22Rv1 (cell line): ENCODE measurements at regions not wholly inside any gene's neighbourhood (a gene's known extent, or its start where the extent isn't known, plus 50 kb on each side); places are given as distances from the start of the nearest gene placed in this dataset.
A peak's percentile ranks its signal among the peaks of the same experiment; 100 is the strongest.

Experiments
- H3K27ac ChIP-seq: fragments of 450-650 bp; 2 replicates; pipeline ENCODE4 v1.5.1; 2017
- ZFX ChIP-seq: fragments of 450-650 bp; IDR thresholded peaks from 2 replicates; pipeline ENCODE4 v1.6.1; 2017; ENCODE audit warnings: antibody characterized with exemption, borderline replicate concordance
- TF ChIP-seq, protein P1 (sequence below): fragments of 450-650 bp; IDR thresholded peaks from 2 replicates; pipeline ENCODE4 v1.5.1; 2017; ENCODE audit warnings: mild to moderate bottlenecking

DNA sequence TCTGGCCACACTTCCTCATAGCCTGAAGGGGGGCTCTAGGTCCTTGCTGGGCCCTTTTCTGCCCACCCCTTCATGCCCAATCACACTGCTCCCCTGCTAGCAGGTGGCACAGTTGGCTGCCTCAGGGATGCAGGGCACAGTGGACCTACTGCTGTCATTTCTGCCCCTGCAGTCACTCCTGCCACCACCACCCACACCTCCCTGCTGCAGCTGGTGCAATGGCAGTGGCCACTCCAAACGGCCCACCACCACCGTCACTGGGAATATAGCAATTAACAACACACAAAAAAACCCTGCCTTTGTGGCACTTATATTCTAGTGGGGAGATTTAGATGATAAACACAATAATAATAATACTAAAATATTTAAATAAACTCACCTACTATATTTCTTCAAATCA is 162.4 kb upstream of the DUSP10 start:
- no peak overlapping the region for H3K27ac ChIP-seq
- TF ChIP-seq, protein P1, sequence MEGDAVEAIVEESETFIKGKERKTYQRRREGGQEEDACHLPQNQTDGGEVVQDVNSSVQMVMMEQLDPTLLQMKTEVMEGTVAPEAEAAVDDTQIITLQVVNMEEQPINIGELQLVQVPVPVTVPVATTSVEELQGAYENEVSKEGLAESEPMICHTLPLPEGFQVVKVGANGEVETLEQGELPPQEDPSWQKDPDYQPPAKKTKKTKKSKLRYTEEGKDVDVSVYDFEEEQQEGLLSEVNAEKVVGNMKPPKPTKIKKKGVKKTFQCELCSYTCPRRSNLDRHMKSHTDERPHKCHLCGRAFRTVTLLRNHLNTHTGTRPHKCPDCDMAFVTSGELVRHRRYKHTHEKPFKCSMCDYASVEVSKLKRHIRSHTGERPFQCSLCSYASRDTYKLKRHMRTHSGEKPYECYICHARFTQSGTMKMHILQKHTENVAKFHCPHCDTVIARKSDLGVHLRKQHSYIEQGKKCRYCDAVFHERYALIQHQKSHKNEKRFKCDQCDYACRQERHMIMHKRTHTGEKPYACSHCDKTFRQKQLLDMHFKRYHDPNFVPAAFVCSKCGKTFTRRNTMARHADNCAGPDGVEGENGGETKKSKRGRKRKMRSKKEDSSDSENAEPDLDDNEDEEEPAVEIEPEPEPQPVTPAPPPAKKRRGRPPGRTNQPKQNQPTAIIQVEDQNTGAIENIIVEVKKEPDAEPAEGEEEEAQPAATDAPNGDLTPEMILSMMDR: no peak
- no peak for TF ChIP-seq ZFX

DNA sequence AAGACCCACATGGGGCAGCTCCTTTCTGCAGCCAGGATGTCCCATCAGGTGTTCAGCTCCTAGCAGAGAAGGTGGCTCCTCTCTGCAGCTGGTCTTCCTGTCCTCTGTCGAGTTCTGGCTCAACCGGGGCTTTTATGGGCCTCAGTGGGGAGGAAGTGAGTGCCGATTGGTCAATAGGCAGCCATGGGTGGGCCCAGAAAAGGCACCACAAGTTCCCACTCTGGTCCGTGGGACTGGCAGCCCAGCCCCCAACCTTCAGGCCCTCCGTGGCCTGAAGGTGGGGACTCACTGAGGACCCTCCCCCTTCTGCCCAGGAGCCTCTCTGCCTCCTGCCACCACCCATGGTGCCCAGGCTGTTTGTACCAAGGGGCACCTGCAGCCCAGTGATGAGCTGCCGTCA is 161.7 kb upstream of the DUSP10 start:
- no peak overlapping the region for H3K27ac ChIP-seq
- no peak for TF ChIP-seq ZFX
- TF ChIP-seq, protein P1: no peak

DNA sequence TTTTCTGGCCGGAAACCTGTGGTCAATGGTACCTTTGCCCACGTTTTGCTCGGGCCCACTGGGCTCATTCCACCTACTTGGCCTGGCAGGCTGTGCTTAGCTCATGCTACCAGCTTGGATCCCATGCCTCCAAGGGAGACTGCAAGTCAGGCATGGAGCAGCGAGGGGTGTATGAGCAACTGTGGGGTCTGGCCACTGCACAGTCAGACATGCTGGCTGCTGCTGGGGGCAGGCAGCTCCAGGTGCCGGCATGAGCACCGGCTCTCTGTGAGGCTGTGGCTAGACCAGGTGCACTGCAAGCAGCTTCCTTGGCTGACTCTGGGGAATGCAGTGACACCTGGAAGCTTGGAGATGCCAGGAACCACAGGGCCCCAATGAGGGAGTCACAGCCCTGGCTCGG is 161.1 kb upstream of the DUSP10 start:
- TF ChIP-seq, protein P1: no peak
- TF ChIP-seq ZFX: no peak
- H3K27ac ChIP-seq: no peak overlapping the region

DNA sequence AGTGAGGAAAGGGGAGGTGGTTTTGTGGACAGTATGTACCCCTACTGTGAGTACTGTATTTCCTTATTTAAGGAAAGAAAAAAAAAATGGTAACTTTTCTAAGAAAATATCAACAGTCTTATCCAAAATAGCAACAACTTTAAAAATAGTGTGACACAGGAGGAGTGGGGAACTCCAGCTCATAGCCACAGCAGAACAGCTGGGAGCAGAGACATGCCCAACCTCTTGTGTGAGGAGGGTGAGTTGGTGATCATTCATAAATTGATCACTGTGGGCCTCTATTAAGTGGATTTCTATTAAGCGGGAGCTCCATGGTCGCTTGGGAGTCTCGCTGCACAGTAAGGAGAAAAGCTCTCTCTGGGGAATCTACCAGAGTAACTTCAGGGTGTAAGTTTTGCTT is 158.8 kb upstream of the DUSP10 start:
- no peak overlapping the region for H3K27ac ChIP-seq
- TF ChIP-seq ZFX: no peak
- TF ChIP-seq, protein P1: no peak

DNA sequence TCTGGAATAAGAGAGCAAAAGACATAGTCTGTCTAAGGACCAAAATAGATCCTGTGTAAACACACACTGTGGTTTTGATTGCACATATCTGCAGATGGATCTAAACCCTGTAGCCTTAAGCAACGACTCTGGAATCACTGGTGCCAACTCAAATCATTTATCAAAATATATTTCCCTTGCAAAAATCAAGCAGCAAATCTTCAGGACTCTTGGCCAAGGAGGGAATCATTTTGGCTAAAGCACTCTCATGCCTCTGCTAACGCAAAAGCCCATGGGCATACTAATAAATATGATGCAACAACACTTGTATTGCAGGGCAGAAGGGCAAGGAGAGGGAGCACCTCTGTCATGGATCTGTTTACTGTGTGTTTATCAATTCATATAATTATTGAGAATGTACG is 155.4 kb upstream of the DUSP10 start:
- H3K27ac ChIP-seq: peak overlapping the region; percentile 67
- TF ChIP-seq, protein P1: no peak
- no peak for TF ChIP-seq ZFX

DNA sequence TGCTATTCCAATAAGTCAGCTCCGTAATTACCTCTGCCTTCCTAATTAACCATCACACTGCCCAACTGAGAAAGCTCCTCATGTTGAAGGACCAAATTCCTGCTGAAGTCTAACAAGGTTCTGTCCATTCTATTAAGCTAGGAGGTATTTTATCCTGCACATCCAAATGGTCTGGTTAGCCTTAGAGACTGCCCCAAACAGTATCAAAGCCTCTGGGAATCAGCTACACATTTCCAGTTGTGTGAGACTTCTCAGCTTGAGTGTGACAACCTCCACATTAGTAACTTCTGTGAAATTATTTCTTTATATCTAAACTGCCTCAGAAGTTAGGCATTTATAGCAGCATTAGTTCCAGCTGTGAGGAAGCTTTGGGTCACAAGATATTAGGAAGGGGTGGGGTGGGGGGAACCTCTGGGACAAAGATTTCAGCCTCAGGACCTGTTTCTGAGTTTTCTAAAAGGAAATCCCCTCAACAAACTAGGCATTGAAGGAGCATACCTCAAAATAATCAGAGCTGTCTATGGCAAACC is 150.5 kb upstream of the DUSP10 start:
- TF ChIP-seq, protein P1: peak; percentile 1; the same call in 1 of the 2 replicates
- no peak for TF ChIP-seq ZFX
- H3K27ac ChIP-seq: no peak overlapping the region

DNA sequence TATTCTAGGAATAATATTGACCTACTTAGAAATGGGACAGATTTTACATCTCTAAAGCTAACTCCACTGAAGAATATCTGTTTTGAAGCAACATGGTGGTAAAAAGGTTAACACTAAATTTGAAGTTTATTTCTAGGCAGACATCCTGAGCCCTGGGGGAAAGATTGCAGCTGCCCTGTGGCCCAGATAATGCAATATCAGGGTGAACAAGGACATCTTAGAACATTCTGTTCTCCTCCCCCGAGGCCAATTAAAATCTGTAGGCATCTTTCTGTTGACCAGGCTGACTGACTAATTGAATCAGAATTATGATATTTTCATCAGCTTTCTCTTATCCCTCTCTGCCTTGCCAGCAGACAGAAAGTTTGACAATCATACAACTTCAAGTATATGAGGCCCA is 149.8 kb upstream of the DUSP10 start:
- no peak overlapping the region for H3K27ac ChIP-seq
- TF ChIP-seq ZFX: no peak
- TF ChIP-seq, protein P1: no peak
